ENCODE measurements at regions not wholly inside any gene's neighbourhood (a gene's known extent, or its start where the extent isn't known, plus 50 kb on each side); places are given as distances from the start of the nearest gene placed in this dataset.

DNA sequence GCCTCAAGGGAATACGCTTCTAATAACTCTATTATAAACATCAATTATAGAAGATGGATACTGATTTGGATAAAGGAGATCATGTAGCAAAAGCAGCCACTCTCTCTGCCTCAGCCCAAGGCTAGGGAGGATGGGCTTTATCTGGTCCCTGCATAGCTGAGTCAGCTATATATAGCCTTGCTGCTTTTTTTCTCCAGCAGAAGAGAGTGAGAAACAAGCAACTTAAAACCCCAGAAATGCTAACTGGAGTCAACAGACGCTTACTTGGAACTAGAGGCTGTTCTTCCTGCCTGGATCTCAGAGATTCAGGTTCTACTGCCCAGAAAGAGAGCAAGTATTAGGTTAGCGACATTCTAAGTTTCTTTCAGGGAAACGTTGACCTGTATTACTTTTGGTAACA, 426.7 kb upstream of the KLHL29 start:
- TF ChIP-seq, protein P1, sequence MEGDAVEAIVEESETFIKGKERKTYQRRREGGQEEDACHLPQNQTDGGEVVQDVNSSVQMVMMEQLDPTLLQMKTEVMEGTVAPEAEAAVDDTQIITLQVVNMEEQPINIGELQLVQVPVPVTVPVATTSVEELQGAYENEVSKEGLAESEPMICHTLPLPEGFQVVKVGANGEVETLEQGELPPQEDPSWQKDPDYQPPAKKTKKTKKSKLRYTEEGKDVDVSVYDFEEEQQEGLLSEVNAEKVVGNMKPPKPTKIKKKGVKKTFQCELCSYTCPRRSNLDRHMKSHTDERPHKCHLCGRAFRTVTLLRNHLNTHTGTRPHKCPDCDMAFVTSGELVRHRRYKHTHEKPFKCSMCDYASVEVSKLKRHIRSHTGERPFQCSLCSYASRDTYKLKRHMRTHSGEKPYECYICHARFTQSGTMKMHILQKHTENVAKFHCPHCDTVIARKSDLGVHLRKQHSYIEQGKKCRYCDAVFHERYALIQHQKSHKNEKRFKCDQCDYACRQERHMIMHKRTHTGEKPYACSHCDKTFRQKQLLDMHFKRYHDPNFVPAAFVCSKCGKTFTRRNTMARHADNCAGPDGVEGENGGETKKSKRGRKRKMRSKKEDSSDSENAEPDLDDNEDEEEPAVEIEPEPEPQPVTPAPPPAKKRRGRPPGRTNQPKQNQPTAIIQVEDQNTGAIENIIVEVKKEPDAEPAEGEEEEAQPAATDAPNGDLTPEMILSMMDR (IDR thresholded peaks at IDR 0.05), result no peak
- TF ChIP-seq POLR2A (IDR thresholded peaks at IDR 0.05), result no peak
- no peak for TF ChIP-seq POLR2AphosphoS5 (IDR thresholded peaks at IDR 0.05)
